DOHH2 (cell line): ENCODE measurements at regions not wholly inside any gene's neighbourhood (a gene's known extent, or its start where the extent isn't known, plus 50 kb on each side); places are given as distances from the start of the nearest gene placed in this dataset.

Source experiments
- EZH2phosphoT487 ChIP-seq: fragments of 200-600 bp; sonication (generic); IDR thresholded peaks from 2 replicates; pipeline ENCODE4 v1.6.1; 2017; ENCODE audit warnings: borderline replicate concordance, mild to moderate bottlenecking, antibody characterized with exemption, low read length, moderate library complexity, mixed read lengths
- TF ChIP-seq, protein P1 (sequence below): fragments of 200-600 bp; sonication (generic); IDR thresholded peaks from one replicate; pipeline ENCODE4 v1.5.1; 2014; ENCODE audit warnings: antibody characterized with exemption, mild to moderate bottlenecking, low read depth, low read length; ENCODE audit not compliant: poor library complexity, severe bottlenecking

DNA sequence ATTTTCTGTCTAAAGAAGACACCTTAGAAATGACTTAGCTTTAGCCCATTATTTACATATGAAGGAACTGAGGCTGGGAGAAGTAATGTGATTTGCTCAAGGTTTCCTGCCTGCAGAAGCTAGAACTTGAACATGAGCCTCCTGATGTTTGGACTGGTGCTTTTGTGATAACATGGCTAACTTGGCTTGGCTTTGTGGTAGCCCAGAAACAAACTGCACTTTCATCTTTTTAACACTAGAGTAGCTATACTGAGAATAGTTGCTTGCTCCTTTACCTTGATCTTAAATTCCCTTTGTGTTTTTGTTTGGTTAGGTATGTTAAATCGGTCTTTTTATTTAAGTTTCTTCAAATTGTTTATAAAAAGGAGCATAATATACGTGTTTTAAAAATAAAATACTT is 163.5 kb upstream of the MANEA start:
- TF ChIP-seq, protein P1, sequence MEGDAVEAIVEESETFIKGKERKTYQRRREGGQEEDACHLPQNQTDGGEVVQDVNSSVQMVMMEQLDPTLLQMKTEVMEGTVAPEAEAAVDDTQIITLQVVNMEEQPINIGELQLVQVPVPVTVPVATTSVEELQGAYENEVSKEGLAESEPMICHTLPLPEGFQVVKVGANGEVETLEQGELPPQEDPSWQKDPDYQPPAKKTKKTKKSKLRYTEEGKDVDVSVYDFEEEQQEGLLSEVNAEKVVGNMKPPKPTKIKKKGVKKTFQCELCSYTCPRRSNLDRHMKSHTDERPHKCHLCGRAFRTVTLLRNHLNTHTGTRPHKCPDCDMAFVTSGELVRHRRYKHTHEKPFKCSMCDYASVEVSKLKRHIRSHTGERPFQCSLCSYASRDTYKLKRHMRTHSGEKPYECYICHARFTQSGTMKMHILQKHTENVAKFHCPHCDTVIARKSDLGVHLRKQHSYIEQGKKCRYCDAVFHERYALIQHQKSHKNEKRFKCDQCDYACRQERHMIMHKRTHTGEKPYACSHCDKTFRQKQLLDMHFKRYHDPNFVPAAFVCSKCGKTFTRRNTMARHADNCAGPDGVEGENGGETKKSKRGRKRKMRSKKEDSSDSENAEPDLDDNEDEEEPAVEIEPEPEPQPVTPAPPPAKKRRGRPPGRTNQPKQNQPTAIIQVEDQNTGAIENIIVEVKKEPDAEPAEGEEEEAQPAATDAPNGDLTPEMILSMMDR, result no peak
- no peak for TF ChIP-seq EZH2phosphoT487
